IMR-90 (cell line): ENCODE measurements at regions not wholly inside any gene's neighbourhood (a gene's known extent, or its start where the extent isn't known, plus 50 kb on each side); places are given as distances from the start of the nearest gene placed in this dataset.

ENCODE experiments used
- ATAC-seq: fragments of 200-7000 bp; cut with Tn5 transposase; 2 replicates; pipeline ENCODE4 v1.9.1; 2020; ENCODE audit warnings: low read depth, mild to moderate bottlenecking, moderate library complexity
- BruUV-seq: library from RNA; stranded (reverse); fragments of 400-500 nt; replicated peaks from 2 replicates; lab custom pipeline; 2021; lab: Mats Ljungman, UMichigan
- CTCF ChIA-PET: fragments of 300-600 bp; formaldehyde crosslinking; extraction: SDS; loops from one replicate; lab custom pipeline; 2021; ENCODE audit warnings: antibody characterized with exemption; lab: Yijun Ruan, JAX
- POLR2A ChIA-PET: fragments of 300-600 bp; sonication (Branson Sonifier 250); formaldehyde crosslinking; loops from one replicate; lab custom pipeline; 2022; ENCODE audit warnings: antibody characterized with exemption; ENCODE audit not compliant: unreplicated experiment; lab: Charles Lee
- DNase-seq: peaks from one replicate; pipeline ENCODE4 v3.0.0; 2013
- H2AFZ ChIP-seq: replicated peaks from 2 replicates; pipeline ENCODE3; 2013; ENCODE audit warnings: low read length, mild to moderate bottlenecking; ENCODE audit not compliant: poor library complexity
- H2AK5ac ChIP-seq: 2 replicates; pipeline ENCODE4 v1.6.1; 2013; ENCODE audit warnings: low read depth, low read length, inconsistent platforms
- H2AK9ac ChIP-seq: replicated peaks from 2 replicates; pipeline ENCODE3; 2013; ENCODE audit warnings: mild to moderate bottlenecking, low read depth, low read length, moderate library complexity; ENCODE audit not compliant: poor library complexity
- H2BK120ac ChIP-seq: 2 replicates; pipeline ENCODE4 v1.6.1; 2013; ENCODE audit warnings: low read depth, low read length, inconsistent platforms
- H2BK15ac ChIP-seq: 3 replicates; pipeline ENCODE4 v1.6.1; 2013; ENCODE audit warnings: low read depth, low read length, inconsistent platforms
- H2BK20ac ChIP-seq: 2 replicates; pipeline ENCODE4 v1.6.1; 2013; ENCODE audit warnings: low read depth, mild to moderate bottlenecking, inconsistent platforms, low read length, moderate library complexity
- H2BK5ac ChIP-seq: 2 replicates; pipeline ENCODE4 v1.6.1; 2013; ENCODE audit warnings: mild to moderate bottlenecking, low read depth, low read length, inconsistent platforms; ENCODE audit not compliant: poor library complexity, severe bottlenecking
- H3K14ac ChIP-seq: replicated peaks from 2 replicates; pipeline ENCODE4 v1.6.1; 2013; ENCODE audit warnings: low read depth, low read length, inconsistent platforms
- H3K18ac ChIP-seq: 2 replicates; pipeline ENCODE4 v1.6.1; 2013; ENCODE audit warnings: low read depth, low read length, control low read depth
- H3K23ac ChIP-seq: 2 replicates; pipeline ENCODE4 v1.6.1; 2013; ENCODE audit warnings: low read depth, low read length, inconsistent platforms
- H3K27ac ChIP-seq: 2 replicates; pipeline ENCODE4 v1.5.1; 2013; ENCODE audit warnings: mild to moderate bottlenecking, control low read depth, low read length; ENCODE audit not compliant: insufficient read depth
- H3K27me3 ChIP-seq: 2 replicates; pipeline ENCODE4 v1.6.1; 2013; ENCODE audit warnings: low read length; ENCODE audit not compliant: control insufficient read depth, insufficient read depth
- H3K36me3 ChIP-seq: 2 replicates; pipeline ENCODE4 v1.6.1; 2013; ENCODE audit warnings: low read length, mixed read lengths; ENCODE audit not compliant: control insufficient read depth, insufficient read depth
- H3K4ac ChIP-seq: 2 replicates; pipeline ENCODE4 v1.6.1; 2013; ENCODE audit warnings: low read depth, low read length, inconsistent platforms
- H3K4me1 ChIP-seq: 2 replicates; pipeline ENCODE4 v1.6.1; 2013; ENCODE audit warnings: low read length, mixed read lengths; ENCODE audit not compliant: control insufficient read depth, insufficient read depth
- H3K4me2 ChIP-seq: 2 replicates; pipeline ENCODE4 v1.6.1; 2013; ENCODE audit warnings: low read depth, mild to moderate bottlenecking, control low read depth, low read length, moderate library complexity
- H3K4me3 ChIP-seq: 2 replicates; pipeline ENCODE4 v1.5.1; 2013; ENCODE audit warnings: low read depth, mild to moderate bottlenecking, control low read depth, low read length, moderate library complexity; ENCODE audit not compliant: insufficient read depth
- H3K56ac ChIP-seq: 2 replicates; pipeline ENCODE4 v1.6.1; 2013; ENCODE audit warnings: low read length, inconsistent platforms; ENCODE audit not compliant: insufficient read depth; ENCODE audit errors: extremely low read depth
- H3K79me1 ChIP-seq, 2 experiments: 2 replicates each; pipeline ENCODE4 v1.6.1; 2013; ENCODE audit warnings: low read length in 2 of 2, inconsistent platforms in 1 of 2, low read depth in 1 of 2
- H3K9ac ChIP-seq: 2 replicates; pipeline ENCODE4 v1.6.1; 2013; ENCODE audit warnings: low read depth, low read length, control low read depth
- H3K9me1 ChIP-seq: 2 replicates; pipeline ENCODE4 v1.6.1; 2013; ENCODE audit warnings: low read length, inconsistent platforms; ENCODE audit not compliant: insufficient read depth
- H3K9me3 ChIP-seq: 2 replicates; pipeline ENCODE4 v1.6.1; 2013; ENCODE audit warnings: low read length; ENCODE audit not compliant: control insufficient read depth, insufficient read depth
- H4K20me1 ChIP-seq: 2 replicates; pipeline ENCODE4 v1.6.1; 2013; ENCODE audit warnings: low read length, inconsistent platforms; ENCODE audit not compliant: insufficient read depth
- H4K5ac ChIP-seq: 2 replicates; pipeline ENCODE4 v1.6.1; 2013; ENCODE audit warnings: mild to moderate bottlenecking, low read depth, low read length, control low read depth
- H4K8ac ChIP-seq, 2 experiments: 2 replicates each; pipeline ENCODE4 v1.6.1; 2013; ENCODE audit warnings: low read depth in 2 of 2, low read length in 2 of 2, control low read depth in 1 of 2, inconsistent platforms in 1 of 2
- H4K91ac ChIP-seq: 2 replicates; pipeline ENCODE4 v1.6.1; 2013; ENCODE audit warnings: low read depth, low read length, inconsistent platforms; ENCODE audit not compliant: insufficient read depth
- CEBPB ChIP-seq: IDR thresholded peaks from 2 replicates; pipeline ENCODE4 v1.6.1; 2012; ENCODE audit warnings: low read depth, low read length, improper control_type of control experiment
- FOS ChIP-seq: fragments of 150-350 bp; IDR thresholded peaks from 2 replicates; pipeline ENCODE4 v1.6.1; 2016; ENCODE audit warnings: low read depth, low read length
- MAFK ChIP-seq: IDR thresholded peaks from 2 replicates; pipeline ENCODE4 v1.6.1; 2012; ENCODE audit warnings: low read depth, low read length, improper control_type of control experiment
- NFE2L2 ChIP-seq: fragments of 150-350 bp; IDR thresholded peaks from 2 replicates; pipeline ENCODE4 v1.6.1; 2016; ENCODE audit warnings: low read depth, mild to moderate bottlenecking, low read length
- POLR2A ChIP-seq: IDR thresholded peaks from 2 replicates; pipeline ENCODE4 v1.6.1; 2012; ENCODE audit warnings: mild to moderate bottlenecking, low read depth, low read length
- WGBS, 2 experiments: methylation state at CpG; one replicate each; pipeline versions ENCODE4 v1.1.5 to v1.1.7; 2013; ENCODE audit warnings: missing lambda C conversion rate in 2 of 2; ENCODE audit not compliant: insufficient read length in 1 of 2; ENCODE audit errors: extremely low coverage in 2 of 2; 5-methylcytosine and 5-hydroxymethylcytosine counted together
- dilution Hi-C: fragments of 300-500 bp; cut with HindIII; formaldehyde crosslinking; loops from one replicate; pipeline ENCODE4 v1.14.3; 2018; ENCODE audit warnings: low sequenced_read_pairs; ENCODE audit not compliant: unreplicated experiment
- in situ Hi-C: fragments of 300-500 bp; cut with MboI; formaldehyde crosslinking; loops from 3 replicates; pipeline ENCODE4 v1.14.3; 2019; ENCODE audit warnings: low sequenced_read_pairs, inconsistent platforms, mixed read lengths
- intact Hi-C: fragments of 100-400 bp; cut with micrococcal nuclease; formaldehyde crosslinking; loops from 2 replicates; pipeline ENCODE4 v1.10.0; 2022

- intact Hi-C loops, result no loop called here
- peak; percentile 16; the same call in 1 of the 2 replicates for TF ChIP-seq FOS
- TF ChIP-seq CEBPB, result peak; percentile 85
- TF ChIP-seq POLR2A, result no peak
- peak; percentile 97 for TF ChIP-seq NFE2L2
- peak; percentile 49; the same call in 1 of the 2 replicates for TF ChIP-seq MAFK
- no TSS peak for BruUV-seq
- H3K4me1 ChIP-seq, result peaks cover 11% of the 10 kb centered on the region
- dilution Hi-C loops, result no loop called here
- H2BK120ac ChIP-seq, result peak overlapping the region; percentile 88
- no peak overlapping the region for H3K4me3 ChIP-seq
- H3K14ac ChIP-seq, result peak overlapping the region; percentile 62; the same call in 1 of the 2 replicates
- no peaks in the 10 kb centered on the region for H3K27me3 ChIP-seq
- ChIA-PET POLR2A (no interaction called here), CTCF (no interaction called here)
- H3K4me2 ChIP-seq, result no peak overlapping the region
- H3K9me3 ChIP-seq, result no peaks in the 10 kb centered on the region; the same call in 1 of the 2 replicates
- H2AK9ac ChIP-seq, result peak overlapping the region; percentile 77
- no peak overlapping the region for H3K9ac ChIP-seq
- no peaks in the 10 kb centered on the region for H3K79me1 ChIP-seq
- H3K23ac ChIP-seq, result no peak overlapping the region
- H3K18ac ChIP-seq, result peak overlapping the region; percentile 89
- H4K91ac ChIP-seq, result peak overlapping the region; percentile 46
- DNase-seq, result peak; percentile 78
- in situ Hi-C loops, result no loop called here
- WGBS, 2 experiments, result 87% methylated on average over 3 of the region's 12 CpGs; no CpG with 5 or more reads in 1 of the 2 experiments
- peak overlapping the region; percentile 91 for H4K5ac ChIP-seq
- peak overlapping the region; percentile 62 for H3K4ac ChIP-seq
- no peak overlapping the region for H3K56ac ChIP-seq
- H4K20me1 ChIP-seq, result no peaks in the 10 kb centered on the region
- H3K36me3 ChIP-seq, result no peaks in the 10 kb centered on the region
- peak overlapping the region; percentile 61 for H2AFZ ChIP-seq
- H2AK5ac ChIP-seq, result peak overlapping the region; percentile 79
- peak overlapping the region; percentile 51; the same call in 1 of the 2 replicates for H3K27ac ChIP-seq
- H2BK15ac ChIP-seq, result peak overlapping the region; percentile 76; the same call in 2 of the 3 replicates
- H3K9me1 ChIP-seq, result no peaks in the 10 kb centered on the region; the same call in 1 of the 2 replicates
- peak overlapping the region; percentile 38 to 54; a peak in 3 of 4 replicates for H4K8ac ChIP-seq
- H2BK20ac ChIP-seq, result peak overlapping the region; percentile 75
- H2BK5ac ChIP-seq, result peak overlapping the region; percentile 44
- peak; percentile 87 for ATAC-seq
Measured at GRCh38 chr5:135230251-135230925, 168.6 kb downstream of the MACROH2A1 start.
